ENCODE measurements at regions not wholly inside any gene's neighbourhood (a gene's known extent, or its start where the extent isn't known, plus 50 kb on each side); places are given as distances from the start of the nearest gene placed in this dataset.
"Not testable (repeated sequence)": the region's sequence is repeated elsewhere in the genome, so short reads cannot be mapped to it uniquely, and the experiment has no call there.

DNA sequence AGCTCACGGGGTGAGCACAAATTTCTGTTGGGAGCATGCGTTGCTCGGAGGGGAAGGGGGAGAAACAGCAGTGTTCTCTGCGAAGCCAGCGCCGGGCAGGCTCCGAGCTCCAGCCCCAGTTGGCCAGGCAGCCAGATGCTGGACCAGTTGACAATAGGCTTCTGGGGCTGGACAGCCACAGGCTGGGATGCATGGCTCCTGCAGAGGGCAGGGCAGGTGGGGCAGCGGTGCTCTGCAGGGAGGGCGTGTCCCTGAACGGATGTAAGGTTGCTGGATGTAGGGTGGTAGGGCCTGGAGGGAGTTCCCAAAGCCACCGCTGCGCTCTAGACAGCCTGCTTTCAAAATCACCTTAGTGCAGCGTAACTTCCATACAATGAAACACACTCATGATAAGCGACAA, 574.9 kb downstream of the GLRX3 start:
- H3K36me3 ChIP-seq (ENCODE audit: control insufficient read depth, insufficient read depth, low read length) = no peaks in the 10 kb centered on the region
- H3K27ac ChIP-seq (ENCODE audit: low read depth, low read length) = no peak overlapping the region
- no peaks in the 10 kb centered on the region for H3K27me3 ChIP-seq (ENCODE audit: control insufficient read depth, insufficient read depth, low read length)
- no peaks in the 10 kb centered on the region for H3K4me1 ChIP-seq (ENCODE audit: control insufficient read depth, insufficient read depth, low read length)
- no peak overlapping the region for H3K4me3 ChIP-seq (ENCODE audit: low read depth, low read length)
- H3K9ac ChIP-seq (ENCODE audit: low read length) = no peak overlapping the region
- no peaks in the 10 kb centered on the region for H3K9me3 ChIP-seq (ENCODE audit: control insufficient read depth, insufficient read depth, low read depth, low read length)

DNA sequence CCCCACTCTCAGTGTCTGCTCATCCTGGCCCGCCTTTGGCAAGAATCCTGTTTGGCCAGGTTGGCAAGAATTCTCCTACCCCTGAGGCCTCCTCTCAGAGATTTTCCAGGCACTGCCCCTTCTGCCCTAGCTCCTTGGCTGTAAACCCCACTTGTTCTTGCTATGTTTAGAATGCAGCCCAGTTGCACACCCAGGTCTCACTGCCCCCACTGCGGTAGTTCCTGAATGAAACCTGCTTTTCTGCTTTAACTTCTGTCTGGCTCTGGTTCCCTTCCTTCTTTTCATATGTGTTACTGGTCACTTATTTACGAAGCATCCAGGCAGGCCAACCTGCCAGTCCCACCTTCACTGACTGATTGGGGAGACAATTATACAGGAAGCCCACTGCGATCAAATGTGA, 576.9 kb downstream of the GLRX3 start:
- Histone ChIP-seq H3K9me3 (ENCODE audit: control insufficient read depth, insufficient read depth, low read depth, low read length) (no peaks in the 10 kb centered on the region), H3K27ac (ENCODE audit: low read depth, low read length) (no peak overlapping the region), H3K4me3 (ENCODE audit: low read depth, low read length) (no peak overlapping the region), H3K27me3 (ENCODE audit: control insufficient read depth, insufficient read depth, low read length) (no peaks in the 10 kb centered on the region), H3K36me3 (ENCODE audit: control insufficient read depth, insufficient read depth, low read length) (no peaks in the 10 kb centered on the region), H3K9ac (ENCODE audit: low read length) (no peak overlapping the region), H3K4me1 (ENCODE audit: control insufficient read depth, insufficient read depth, low read length) (no peaks in the 10 kb centered on the region)

DNA sequence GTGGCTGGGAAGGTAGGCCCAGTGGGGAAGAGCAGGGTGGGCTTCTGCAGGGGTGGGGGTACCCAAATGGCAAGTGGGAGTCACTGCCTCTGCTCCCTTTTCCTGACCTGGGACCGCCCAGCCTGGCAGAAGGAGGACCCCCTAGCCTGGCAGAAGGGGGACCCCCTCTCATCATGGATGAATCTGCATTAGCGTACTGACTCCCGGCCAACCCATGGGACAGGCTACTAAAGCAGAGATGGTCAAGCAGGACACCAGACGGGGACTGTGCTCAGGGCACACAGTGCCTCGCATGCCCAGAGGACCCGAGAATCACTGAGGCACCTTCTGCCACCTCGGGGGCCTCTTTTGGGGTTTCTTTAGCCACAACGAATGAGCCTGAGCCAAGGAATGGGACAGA, 577.5 kb downstream of the GLRX3 start:
- Histone ChIP-seq H3K27ac (ENCODE audit: low read depth, low read length) (no peak overlapping the region), H3K9me3 (ENCODE audit: control insufficient read depth, insufficient read depth, low read depth, low read length) (no peaks in the 10 kb centered on the region), H3K4me3 (ENCODE audit: low read depth, low read length) (no peak overlapping the region), H3K36me3 (ENCODE audit: control insufficient read depth, insufficient read depth, low read length) (no peaks in the 10 kb centered on the region), H3K9ac (ENCODE audit: low read length) (no peak overlapping the region), H3K27me3 (ENCODE audit: control insufficient read depth, insufficient read depth, low read length) (no peaks in the 10 kb centered on the region), H3K4me1 (ENCODE audit: control insufficient read depth, insufficient read depth, low read length) (no peaks in the 10 kb centered on the region)

DNA sequence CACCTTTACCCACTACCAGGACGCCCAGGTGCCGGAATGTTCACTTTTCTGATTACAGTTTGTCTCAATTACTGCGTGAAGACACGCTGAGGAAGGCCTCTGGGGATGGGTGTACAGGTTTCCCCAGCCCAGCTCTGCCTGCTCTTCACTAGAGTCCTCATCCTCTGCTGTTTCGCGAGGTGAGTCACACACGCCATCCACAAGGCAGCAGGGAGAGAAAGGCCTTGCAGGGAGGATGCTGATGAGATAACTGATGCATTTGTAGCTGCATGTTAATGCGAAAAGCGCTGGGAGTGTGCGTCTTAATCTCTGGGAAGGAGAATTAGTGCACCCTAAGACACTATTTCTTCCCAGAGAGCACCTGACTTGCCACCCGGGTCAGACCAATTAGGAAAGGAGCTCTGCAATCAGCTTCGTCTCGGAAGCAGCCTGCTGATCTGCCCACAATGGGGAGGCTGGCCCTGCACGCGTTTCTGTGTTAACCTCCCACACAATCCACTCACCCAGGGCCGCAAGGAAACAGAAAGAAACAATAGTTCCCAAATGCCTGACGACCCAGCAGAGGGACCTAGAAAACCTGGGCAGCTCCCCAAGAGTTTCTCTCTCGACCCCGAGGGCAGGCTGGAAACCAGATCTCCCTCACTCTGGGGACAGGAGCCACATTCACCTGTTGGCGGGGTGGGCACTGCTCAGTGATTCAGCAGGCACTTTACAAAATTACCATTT, 578.7 kb downstream of the GLRX3 start:
- Histone ChIP-seq H3K27ac (ENCODE audit: low read depth, low read length) (no peak overlapping the region), H3K9me3 (ENCODE audit: control insufficient read depth, insufficient read depth, low read depth, low read length) (no peaks in the 10 kb centered on the region), H3K27me3 (ENCODE audit: control insufficient read depth, insufficient read depth, low read length) (no peaks in the 10 kb centered on the region), H3K9ac (ENCODE audit: low read length) (no peak overlapping the region), H3K4me1 (ENCODE audit: control insufficient read depth, insufficient read depth, low read length) (no peaks in the 10 kb centered on the region), H3K36me3 (ENCODE audit: control insufficient read depth, insufficient read depth, low read length) (no peaks in the 10 kb centered on the region), H3K4me3 (ENCODE audit: low read depth, low read length) (no peak overlapping the region)

DNA sequence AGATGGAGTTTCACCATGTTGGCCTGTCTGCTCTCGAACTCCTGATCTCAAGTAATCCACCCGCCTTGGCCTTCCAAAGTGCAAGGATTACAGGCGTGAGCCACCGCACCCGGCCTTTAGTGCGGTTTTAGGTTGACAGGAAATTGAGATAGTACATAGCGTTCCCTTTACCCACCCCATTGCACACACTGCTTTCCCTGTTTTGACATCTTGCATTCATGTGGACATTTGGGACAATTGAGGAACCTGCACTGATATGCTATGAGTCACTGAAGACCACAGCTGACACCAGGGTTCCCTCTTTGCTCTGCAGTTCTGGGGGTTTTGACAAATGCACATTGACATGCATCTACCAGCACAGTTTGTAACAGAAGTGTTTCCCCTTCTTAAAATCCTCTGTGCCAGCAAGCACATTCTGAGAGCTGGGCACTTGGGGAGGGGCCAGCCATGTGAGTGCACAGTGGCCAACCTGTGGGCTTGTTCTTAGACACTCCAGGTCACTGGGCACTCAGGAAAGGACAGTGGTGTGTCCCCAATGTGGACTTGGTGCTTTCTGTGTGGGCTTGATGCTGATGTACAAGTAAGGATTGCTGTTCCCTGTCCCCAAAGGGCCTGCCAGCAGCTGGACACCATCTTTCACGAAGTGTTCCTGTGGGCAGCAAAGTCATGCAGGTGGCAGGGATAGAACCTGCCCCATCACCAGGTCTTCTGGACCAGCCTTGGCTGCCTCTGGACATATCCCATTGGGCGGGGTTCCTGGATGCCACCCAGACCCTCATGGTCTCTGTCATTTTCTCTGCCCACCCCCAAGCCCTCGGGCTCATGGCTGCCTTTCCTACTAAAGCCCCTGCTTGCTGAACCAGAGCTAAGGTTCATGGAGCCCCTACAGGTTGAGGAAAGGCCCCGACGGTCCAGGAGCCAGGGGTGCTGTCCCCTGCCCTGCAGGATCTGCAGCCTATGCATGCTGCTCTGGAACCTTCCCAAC, 579.8 kb downstream of the GLRX3 start:
- Histone ChIP-seq H3K27ac (ENCODE audit: low read depth, low read length) (no peak overlapping the region), H3K4me1 (ENCODE audit: control insufficient read depth, insufficient read depth, low read length) (no peaks in the 10 kb centered on the region), H3K27me3 (ENCODE audit: control insufficient read depth, insufficient read depth, low read length) (no peaks in the 10 kb centered on the region), H3K4me3 (ENCODE audit: low read depth, low read length) (no peak overlapping the region), H3K9me3 (ENCODE audit: control insufficient read depth, insufficient read depth, low read depth, low read length) (no peaks in the 10 kb centered on the region), H3K36me3 (ENCODE audit: control insufficient read depth, insufficient read depth, low read length) (no peaks in the 10 kb centered on the region), H3K9ac (ENCODE audit: low read length) (no peak overlapping the region)

DNA sequence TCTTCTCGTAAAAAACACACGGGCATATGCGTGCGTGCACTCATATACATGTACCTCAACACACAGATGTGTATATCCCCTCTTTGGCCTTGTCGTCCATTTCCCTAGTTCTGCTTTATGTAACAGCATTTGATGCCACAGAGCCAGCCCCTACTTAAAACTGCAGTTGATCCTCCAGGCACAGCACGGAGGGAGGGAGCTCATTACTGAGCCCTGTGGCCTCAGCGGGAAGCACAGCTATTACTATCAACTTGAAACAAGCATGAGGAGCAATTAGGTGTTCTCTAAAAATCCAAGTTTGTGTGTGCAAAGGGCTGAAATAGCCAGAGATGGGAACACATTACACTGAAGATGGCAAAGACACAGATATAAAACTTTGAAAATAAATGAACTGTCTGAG, 580.9 kb downstream of the GLRX3 start:
- Histone ChIP-seq H3K27ac (ENCODE audit: low read depth, low read length) (no peak overlapping the region), H3K4me3 (ENCODE audit: low read depth, low read length) (no peak overlapping the region), H3K36me3 (ENCODE audit: control insufficient read depth, insufficient read depth, low read length) (no peaks in the 10 kb centered on the region), H3K9me3 (ENCODE audit: control insufficient read depth, insufficient read depth, low read depth, low read length) (no peaks in the 10 kb centered on the region), H3K27me3 (ENCODE audit: control insufficient read depth, insufficient read depth, low read length) (no peaks in the 10 kb centered on the region), H3K4me1 (ENCODE audit: control insufficient read depth, insufficient read depth, low read length) (no peaks in the 10 kb centered on the region), H3K9ac (ENCODE audit: low read length) (no peak overlapping the region)

DNA sequence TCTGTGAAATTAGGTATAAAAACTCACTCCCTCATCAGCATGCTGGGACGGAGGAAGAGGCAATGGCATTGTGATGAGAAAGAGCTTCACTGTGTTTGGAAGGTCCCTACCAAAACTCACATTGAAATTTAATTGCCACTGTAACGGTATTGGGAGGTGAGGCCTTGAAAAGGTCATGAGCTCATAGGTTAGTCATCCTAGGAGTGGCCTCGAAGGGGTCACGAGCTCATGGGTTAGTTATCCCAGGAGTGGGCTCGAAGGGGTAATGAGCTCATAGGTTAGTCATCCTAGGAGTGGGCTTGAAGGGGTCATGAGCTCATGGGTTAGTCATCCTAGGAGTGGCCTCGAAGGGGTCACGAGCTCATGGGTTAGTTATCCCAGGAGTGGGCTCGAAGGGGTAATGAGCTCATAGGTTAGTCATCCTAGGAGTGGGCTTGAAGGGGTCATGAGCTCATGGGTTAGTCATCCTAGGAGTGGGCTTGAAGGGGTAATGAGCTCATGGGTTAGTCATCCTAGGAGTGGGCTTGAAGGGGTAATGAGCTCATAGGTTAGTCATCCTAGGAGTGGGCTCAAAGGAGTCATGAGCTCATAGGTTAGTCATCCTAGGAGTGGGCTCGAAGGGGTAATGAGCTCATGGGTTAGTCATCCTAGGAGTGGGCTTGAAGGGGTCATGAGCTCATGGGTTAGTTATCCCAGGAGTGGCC, 582.7 kb downstream of the GLRX3 start:
- not testable (repeated sequence) for H3K4me1 ChIP-seq (ENCODE audit: control insufficient read depth, insufficient read depth, low read length); H3K9me3 ChIP-seq (ENCODE audit: control insufficient read depth, insufficient read depth, low read depth, low read length); H3K36me3 ChIP-seq (ENCODE audit: control insufficient read depth, insufficient read depth, low read length); H3K9ac ChIP-seq (ENCODE audit: low read length); H3K4me3 ChIP-seq (ENCODE audit: low read depth, low read length); H3K27me3 ChIP-seq (ENCODE audit: control insufficient read depth, insufficient read depth, low read length); H3K27ac ChIP-seq (ENCODE audit: low read depth, low read length)

DNA sequence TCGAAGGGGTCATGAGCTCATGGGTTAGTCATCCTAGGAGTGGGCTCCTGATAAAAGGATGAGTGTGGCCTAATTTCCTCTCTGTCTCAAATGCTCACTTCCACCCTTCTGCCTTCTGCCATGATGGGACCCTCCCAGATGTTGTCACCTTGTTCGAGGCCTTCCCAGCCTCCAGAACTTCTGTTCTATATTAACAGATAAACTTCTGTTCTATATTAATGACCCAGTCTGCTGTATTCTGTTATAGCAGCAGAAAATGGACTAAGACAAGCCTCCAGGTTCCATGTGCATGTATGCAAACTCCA, 583.2 kb downstream of the GLRX3 start:
- Histone ChIP-seq H3K27me3 (ENCODE audit: control insufficient read depth, insufficient read depth, low read length) (no peaks in the 10 kb centered on the region), H3K9ac (ENCODE audit: low read length) (no peak overlapping the region), H3K27ac (ENCODE audit: low read depth, low read length) (no peak overlapping the region), H3K4me3 (ENCODE audit: low read depth, low read length) (no peak overlapping the region), H3K4me1 (ENCODE audit: control insufficient read depth, insufficient read depth, low read length) (no peaks in the 10 kb centered on the region), H3K36me3 (ENCODE audit: control insufficient read depth, insufficient read depth, low read length) (no peaks in the 10 kb centered on the region), H3K9me3 (ENCODE audit: control insufficient read depth, insufficient read depth, low read depth, low read length) (no peaks in the 10 kb centered on the region)

DNA sequence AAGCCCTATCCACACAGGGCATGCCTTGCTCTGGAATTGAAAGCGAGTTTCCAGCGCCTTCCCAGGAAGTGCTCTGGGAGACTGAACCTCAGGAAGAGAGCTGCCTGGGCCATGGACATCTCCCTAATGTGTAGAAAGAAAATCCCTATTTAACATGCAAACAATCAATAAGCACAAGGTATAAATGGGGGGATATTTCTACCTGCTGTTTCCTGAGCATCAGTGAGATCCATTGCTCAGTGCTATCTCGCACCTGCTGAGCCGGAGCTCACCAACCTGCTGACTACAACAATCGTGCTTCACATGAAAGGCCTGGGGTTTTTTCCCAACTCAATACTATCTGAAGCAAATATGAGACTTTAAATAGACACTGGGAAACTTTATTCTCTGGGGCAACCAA, 584.0 kb downstream of the GLRX3 start:
- Histone ChIP-seq H3K36me3 (ENCODE audit: control insufficient read depth, insufficient read depth, low read length) (no peaks in the 10 kb centered on the region), H3K9me3 (ENCODE audit: control insufficient read depth, insufficient read depth, low read depth, low read length) (no peaks in the 10 kb centered on the region), H3K4me1 (ENCODE audit: control insufficient read depth, insufficient read depth, low read length) (no peaks in the 10 kb centered on the region), H3K27me3 (ENCODE audit: control insufficient read depth, insufficient read depth, low read length) (no peaks in the 10 kb centered on the region; the same call in 1 of the 2 replicates), H3K9ac (ENCODE audit: low read length) (no peak overlapping the region), H3K4me3 (ENCODE audit: low read depth, low read length) (no peak overlapping the region), H3K27ac (ENCODE audit: low read depth, low read length) (no peak overlapping the region)

DNA sequence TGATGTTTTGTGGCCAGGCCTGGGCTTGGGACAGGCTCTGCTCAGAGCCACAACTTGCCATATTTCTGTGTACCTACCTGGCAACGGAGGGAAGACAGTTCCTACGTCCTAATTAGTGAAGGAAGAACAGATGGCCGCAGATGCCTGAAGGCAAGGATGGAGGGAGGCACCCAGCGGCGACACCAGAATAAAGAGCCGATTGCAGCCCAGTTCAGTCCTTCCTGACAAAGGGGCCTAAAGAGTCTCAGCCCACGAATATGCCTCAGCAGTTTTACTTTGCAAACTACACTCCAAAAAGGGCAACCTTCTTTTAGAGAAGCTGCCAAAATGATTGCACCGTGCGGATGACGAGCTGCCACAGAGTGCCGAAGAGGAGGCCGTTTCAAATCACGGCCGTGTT, 585.8 kb downstream of the GLRX3 start:
- H3K4me1 ChIP-seq (ENCODE audit: control insufficient read depth, insufficient read depth, low read length) = no peaks in the 10 kb centered on the region
- no peak overlapping the region for H3K27ac ChIP-seq (ENCODE audit: low read depth, low read length)
- H3K27me3 ChIP-seq (ENCODE audit: control insufficient read depth, insufficient read depth, low read length) = no peaks in the 10 kb centered on the region; the same call in 1 of the 2 replicates
- no peak overlapping the region for H3K4me3 ChIP-seq (ENCODE audit: low read depth, low read length)
- no peak overlapping the region for H3K9ac ChIP-seq (ENCODE audit: low read length)
- H3K36me3 ChIP-seq (ENCODE audit: control insufficient read depth, insufficient read depth, low read length) = no peaks in the 10 kb centered on the region
- no peaks in the 10 kb centered on the region for H3K9me3 ChIP-seq (ENCODE audit: control insufficient read depth, insufficient read depth, low read depth, low read length)

DNA sequence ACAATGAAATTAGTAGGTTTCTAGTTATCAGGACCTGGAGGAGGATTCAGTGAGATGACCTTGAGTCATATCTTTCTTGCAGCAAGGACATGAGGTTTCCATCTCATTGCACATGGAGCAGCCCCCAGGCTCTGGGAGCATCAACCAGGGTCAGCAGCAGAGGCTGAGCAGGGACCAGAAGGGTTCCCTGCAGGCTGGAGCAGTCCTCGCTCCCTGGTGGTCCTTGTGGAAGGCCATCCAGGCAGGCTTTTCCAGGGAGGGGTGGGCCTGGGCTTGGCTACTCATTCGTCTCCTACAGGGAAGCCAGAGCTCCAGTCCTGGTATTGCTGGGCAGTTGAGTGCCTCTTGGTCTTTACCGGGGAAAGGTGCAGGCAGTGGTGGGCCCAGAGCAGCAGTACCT, 587.5 kb downstream of the GLRX3 start:
- H3K27ac ChIP-seq (ENCODE audit: low read depth, low read length) = no peak overlapping the region
- H3K4me1 ChIP-seq (ENCODE audit: control insufficient read depth, insufficient read depth, low read length) = no peaks in the 10 kb centered on the region
- H3K4me3 ChIP-seq (ENCODE audit: low read depth, low read length) = no peak overlapping the region
- H3K27me3 ChIP-seq (ENCODE audit: control insufficient read depth, insufficient read depth, low read length) = no peaks in the 10 kb centered on the region; the same call in 1 of the 2 replicates
- no peak overlapping the region for H3K9ac ChIP-seq (ENCODE audit: low read length)
- no peaks in the 10 kb centered on the region for H3K9me3 ChIP-seq (ENCODE audit: control insufficient read depth, insufficient read depth, low read depth, low read length)
- no peaks in the 10 kb centered on the region for H3K36me3 ChIP-seq (ENCODE audit: control insufficient read depth, insufficient read depth, low read length)
